AG04450 (cell line): ENCODE measurements at regions not wholly inside any gene's neighbourhood (a gene's known extent, or its start where the extent isn't known, plus 50 kb on each side); places are given as distances from the start of the nearest gene placed in this dataset.

ENCODE experiments used
- CTCF ChIA-PET: fragments of 300-600, 350-600 bp; formaldehyde crosslinking; extraction: SDS; loops from one replicate; lab custom pipeline; 2022; ENCODE audit warnings: antibody characterized with exemption, inconsistent platforms; lab: Charles Lee
- POLR2A ChIA-PET: fragments of 350-600 bp; formaldehyde crosslinking; extraction: SDS; loops from one replicate; lab custom pipeline; 2021; ENCODE audit warnings: antibody characterized with exemption, inconsistent platforms; lab: Yijun Ruan, JAX
- DNase-seq: peaks from one replicate; pipeline ENCODE4 v3.0.0-alpha.2; 2011; ENCODE audit warnings: low read depth, low spot score
- H3K27ac ChIP-seq: one replicate; pipeline ENCODE4 v1.5.1; 2012; ENCODE audit warnings: low read depth, low read length, control low read depth
- H3K27me3 ChIP-seq: one replicate; pipeline ENCODE4 v1.6.0; 2012; ENCODE audit warnings: low read length; ENCODE audit not compliant: control insufficient read depth, insufficient read depth
- H3K4me3 ChIP-seq: 2 replicates; pipeline ENCODE4 v1.5.1; 2011; ENCODE audit warnings: mild to moderate bottlenecking, low read depth, low read length, control low read depth
- H3K9me3 ChIP-seq: 2 replicates; pipeline ENCODE4 v1.5.1; 2012; ENCODE audit warnings: low read length; ENCODE audit not compliant: control insufficient read depth, insufficient read depth
- TF ChIP-seq, protein P1 (sequence below): IDR thresholded peaks from 2 replicates; pipeline ENCODE4 v1.5.1; 2011; ENCODE audit warnings: low read depth, low read length, control low read depth, inconsistent platforms

DNA sequence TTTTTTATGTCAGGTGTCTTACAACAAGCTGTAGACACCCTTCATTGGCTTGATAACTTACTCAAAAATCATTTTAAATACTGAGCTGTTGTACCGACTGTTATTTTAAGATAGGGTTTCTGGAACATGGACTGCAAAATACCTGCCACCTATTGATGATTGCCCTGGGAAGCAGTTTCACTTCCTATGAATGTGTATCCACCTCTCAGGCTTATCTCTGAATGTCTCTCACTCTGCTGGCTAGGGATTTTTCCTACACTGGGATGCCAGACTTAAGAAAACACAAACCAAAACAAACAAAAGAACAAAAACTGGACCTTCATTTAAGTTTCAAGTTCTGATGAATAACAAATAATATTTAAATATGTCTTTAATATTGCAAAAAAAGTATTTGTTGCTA, 663.7 kb downstream of the EFNB2 start:
- ChIA-PET POLR2A (no interaction called here), CTCF (interaction anchor here (0.6 to 1.5 kb wide), 2 partner anchors 23 to 147 kb away, joined by 3 read pairs; no protein-coding TSS in a partner anchor)
- TF ChIP-seq, protein P1, sequence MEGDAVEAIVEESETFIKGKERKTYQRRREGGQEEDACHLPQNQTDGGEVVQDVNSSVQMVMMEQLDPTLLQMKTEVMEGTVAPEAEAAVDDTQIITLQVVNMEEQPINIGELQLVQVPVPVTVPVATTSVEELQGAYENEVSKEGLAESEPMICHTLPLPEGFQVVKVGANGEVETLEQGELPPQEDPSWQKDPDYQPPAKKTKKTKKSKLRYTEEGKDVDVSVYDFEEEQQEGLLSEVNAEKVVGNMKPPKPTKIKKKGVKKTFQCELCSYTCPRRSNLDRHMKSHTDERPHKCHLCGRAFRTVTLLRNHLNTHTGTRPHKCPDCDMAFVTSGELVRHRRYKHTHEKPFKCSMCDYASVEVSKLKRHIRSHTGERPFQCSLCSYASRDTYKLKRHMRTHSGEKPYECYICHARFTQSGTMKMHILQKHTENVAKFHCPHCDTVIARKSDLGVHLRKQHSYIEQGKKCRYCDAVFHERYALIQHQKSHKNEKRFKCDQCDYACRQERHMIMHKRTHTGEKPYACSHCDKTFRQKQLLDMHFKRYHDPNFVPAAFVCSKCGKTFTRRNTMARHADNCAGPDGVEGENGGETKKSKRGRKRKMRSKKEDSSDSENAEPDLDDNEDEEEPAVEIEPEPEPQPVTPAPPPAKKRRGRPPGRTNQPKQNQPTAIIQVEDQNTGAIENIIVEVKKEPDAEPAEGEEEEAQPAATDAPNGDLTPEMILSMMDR = no peak
- H3K27ac ChIP-seq = no peak overlapping the region
- no peak for DNase-seq
- H3K4me3 ChIP-seq = no peak overlapping the region
- no peaks in the 10 kb centered on the region for H3K9me3 ChIP-seq
- H3K27me3 ChIP-seq = no peaks in the 10 kb centered on the region

- TF ChIP-seq, protein P1 = no peak
- DNase-seq = no peak
- ChIA-PET POLR2A (no interaction called here), CTCF (interaction anchor here (0.6 to 1.5 kb wide), 2 partner anchors 22 to 148 kb away, joined by 3 read pairs; no protein-coding TSS in a partner anchor)
- Histone ChIP-seq H3K4me3 (no peak overlapping the region), H3K27me3 (no peaks in the 10 kb centered on the region), H3K27ac (no peak overlapping the region), H3K9me3 (no peaks in the 10 kb centered on the region)
These were observed 664.1 kb downstream of the EFNB2 start for GRCh38 chr13:105871326-105871725.

- H3K9me3 ChIP-seq = no peaks in the 10 kb centered on the region
- TF ChIP-seq, protein P1 = no peak
- POLR2A ChIA-PET = no interaction called here
These were observed 672.1 kb downstream of the EFNB2 start for GRCh38 chr13:105863300-105863920.

DNA sequence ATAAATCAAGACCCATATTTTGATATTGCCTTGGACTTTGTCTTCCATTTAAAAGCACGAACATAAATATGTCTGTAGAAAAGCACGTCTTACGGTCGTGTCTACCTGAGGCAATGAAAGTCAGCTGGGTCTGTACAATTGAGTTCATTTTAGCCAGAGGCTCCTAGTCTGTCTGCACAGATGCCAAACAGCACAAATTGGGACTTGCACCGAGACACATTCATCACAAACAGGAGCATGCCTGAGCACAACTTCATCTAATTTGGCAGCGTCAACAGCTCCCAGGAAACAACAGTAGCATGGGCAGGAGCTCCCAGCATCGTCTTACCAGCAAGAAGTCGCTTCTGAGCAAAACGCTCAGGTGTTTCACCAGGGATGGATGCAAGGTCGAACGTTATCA, 687.0 kb downstream of the EFNB2 start:
- DNase-seq = no peak
- CTCF ChIA-PET = interaction anchor here (0.5 to 1.1 kb wide), 3 partner anchors 9 to 140 kb away, joined by 3 read pairs; no protein-coding TSS in a partner anchor
- no peak overlapping the region for H3K4me3 ChIP-seq
- TF ChIP-seq, protein P1 = no peak
- POLR2A ChIA-PET = no interaction called here
- H3K27ac ChIP-seq = no peak overlapping the region
- no peaks in the 10 kb centered on the region for H3K9me3 ChIP-seq
- H3K27me3 ChIP-seq = no peaks in the 10 kb centered on the region

More at GRCh38 chr13:105863300-105863920, 672.1 kb downstream of the EFNB2 start:
- CTCF ChIA-PET = no interaction called here
- DNase-seq = no peak
- Histone ChIP-seq H3K4me3 (no peak overlapping the region), H3K27me3 (no peaks in the 10 kb centered on the region), H3K27ac (no peak overlapping the region)

GRCh38 chr13:105847527-105848291, 687.8 kb downstream of the EFNB2 start:
- Histone ChIP-seq H3K27me3 (no peaks in the 10 kb centered on the region), H3K4me3 (no peak overlapping the region), H3K9me3 (no peaks in the 10 kb centered on the region), H3K27ac (no peak overlapping the region)
- ChIA-PET POLR2A (no interaction called here), CTCF (no interaction called here)
- TF ChIP-seq, protein P1 = no peak
- no peak for DNase-seq
